GM23338 (cell line): ENCODE measurements at regions not wholly inside any gene's neighbourhood (a gene's known extent, or its start where the extent isn't known, plus 50 kb on each side); places are given as distances from the start of the nearest gene placed in this dataset.

Experiments used
- TF ChIP-seq, protein P1 (sequence below), 2 experiments: fragments of 200-600 bp in 1 of 2; sonication (generic) in 1 of 2; conservative IDR thresholded peaks; 2 replicates each; pipeline versions ENCODE4 v1.5.1 to v1.6.1; 2016 to 2017; ENCODE audit warnings: antibody characterized with exemption in 2 of 2, low read depth in 2 of 2, mild to moderate bottlenecking in 2 of 2, moderate library complexity in 1 of 2
- TF ChIP-seq, protein P2 (sequence below): IDR thresholded peaks from one replicate; pipeline ENCODE4 v1.6.1; 2018; ENCODE audit warnings: antibody characterized with exemption; ENCODE audit not compliant: unreplicated experiment

DNA sequence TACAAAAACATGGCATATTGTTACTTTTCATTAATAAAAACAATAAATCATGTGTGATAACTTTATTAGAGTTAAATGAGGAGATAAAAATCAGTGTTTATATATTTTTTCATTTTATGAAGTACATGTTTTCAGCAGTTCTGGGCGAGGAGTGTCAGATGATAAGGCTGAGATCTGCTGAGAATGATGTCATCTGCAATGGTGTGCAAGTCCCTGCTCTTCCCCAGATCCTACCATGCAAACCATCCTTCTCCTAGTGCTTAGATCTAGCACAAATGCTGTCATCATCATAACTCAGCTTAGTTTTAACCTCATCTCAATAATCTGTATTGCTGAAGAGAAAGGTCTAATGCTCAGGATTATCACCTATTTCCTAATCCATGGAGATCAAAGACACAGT, 214.4 kb upstream of the DAB1 start:
- TF ChIP-seq, protein P1, sequence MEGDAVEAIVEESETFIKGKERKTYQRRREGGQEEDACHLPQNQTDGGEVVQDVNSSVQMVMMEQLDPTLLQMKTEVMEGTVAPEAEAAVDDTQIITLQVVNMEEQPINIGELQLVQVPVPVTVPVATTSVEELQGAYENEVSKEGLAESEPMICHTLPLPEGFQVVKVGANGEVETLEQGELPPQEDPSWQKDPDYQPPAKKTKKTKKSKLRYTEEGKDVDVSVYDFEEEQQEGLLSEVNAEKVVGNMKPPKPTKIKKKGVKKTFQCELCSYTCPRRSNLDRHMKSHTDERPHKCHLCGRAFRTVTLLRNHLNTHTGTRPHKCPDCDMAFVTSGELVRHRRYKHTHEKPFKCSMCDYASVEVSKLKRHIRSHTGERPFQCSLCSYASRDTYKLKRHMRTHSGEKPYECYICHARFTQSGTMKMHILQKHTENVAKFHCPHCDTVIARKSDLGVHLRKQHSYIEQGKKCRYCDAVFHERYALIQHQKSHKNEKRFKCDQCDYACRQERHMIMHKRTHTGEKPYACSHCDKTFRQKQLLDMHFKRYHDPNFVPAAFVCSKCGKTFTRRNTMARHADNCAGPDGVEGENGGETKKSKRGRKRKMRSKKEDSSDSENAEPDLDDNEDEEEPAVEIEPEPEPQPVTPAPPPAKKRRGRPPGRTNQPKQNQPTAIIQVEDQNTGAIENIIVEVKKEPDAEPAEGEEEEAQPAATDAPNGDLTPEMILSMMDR (conservative IDR thresholded peaks at IDR 0.05; ENCODE audit: low read depth in 2 of 2) = no peak
- TF ChIP-seq, protein P2, sequence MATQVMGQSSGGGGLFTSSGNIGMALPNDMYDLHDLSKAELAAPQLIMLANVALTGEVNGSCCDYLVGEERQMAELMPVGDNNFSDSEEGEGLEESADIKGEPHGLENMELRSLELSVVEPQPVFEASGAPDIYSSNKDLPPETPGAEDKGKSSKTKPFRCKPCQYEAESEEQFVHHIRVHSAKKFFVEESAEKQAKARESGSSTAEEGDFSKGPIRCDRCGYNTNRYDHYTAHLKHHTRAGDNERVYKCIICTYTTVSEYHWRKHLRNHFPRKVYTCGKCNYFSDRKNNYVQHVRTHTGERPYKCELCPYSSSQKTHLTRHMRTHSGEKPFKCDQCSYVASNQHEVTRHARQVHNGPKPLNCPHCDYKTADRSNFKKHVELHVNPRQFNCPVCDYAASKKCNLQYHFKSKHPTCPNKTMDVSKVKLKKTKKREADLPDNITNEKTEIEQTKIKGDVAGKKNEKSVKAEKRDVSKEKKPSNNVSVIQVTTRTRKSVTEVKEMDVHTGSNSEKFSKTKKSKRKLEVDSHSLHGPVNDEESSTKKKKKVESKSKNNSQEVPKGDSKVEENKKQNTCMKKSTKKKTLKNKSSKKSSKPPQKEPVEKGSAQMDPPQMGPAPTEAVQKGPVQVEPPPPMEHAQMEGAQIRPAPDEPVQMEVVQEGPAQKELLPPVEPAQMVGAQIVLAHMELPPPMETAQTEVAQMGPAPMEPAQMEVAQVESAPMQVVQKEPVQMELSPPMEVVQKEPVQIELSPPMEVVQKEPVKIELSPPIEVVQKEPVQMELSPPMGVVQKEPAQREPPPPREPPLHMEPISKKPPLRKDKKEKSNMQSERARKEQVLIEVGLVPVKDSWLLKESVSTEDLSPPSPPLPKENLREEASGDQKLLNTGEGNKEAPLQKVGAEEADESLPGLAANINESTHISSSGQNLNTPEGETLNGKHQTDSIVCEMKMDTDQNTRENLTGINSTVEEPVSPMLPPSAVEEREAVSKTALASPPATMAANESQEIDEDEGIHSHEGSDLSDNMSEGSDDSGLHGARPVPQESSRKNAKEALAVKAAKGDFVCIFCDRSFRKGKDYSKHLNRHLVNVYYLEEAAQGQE = no peak
